BE2C (cell line): ENCODE measurements at regions not wholly inside any gene's neighbourhood (a gene's known extent, or its start where the extent isn't known, plus 50 kb on each side); places are given as distances from the start of the nearest gene placed in this dataset.

Source experiments
- DNase-seq: peaks from one replicate; pipeline ENCODE4 v3.0.0-alpha.2; 2020
- H3K27me3 ChIP-seq: fragments of 250-450 bp; sonication (Bioruptor Pico); 2 replicates; pipeline ENCODE4 v1.5.1; 2020; ENCODE audit warnings: mild to moderate bottlenecking
- H3K36me3 ChIP-seq: fragments of 250-450 bp; sonication (Bioruptor Pico); 2 replicates; pipeline ENCODE4 v1.5.1; 2020; ENCODE audit warnings: mild to moderate bottlenecking
- H3K4me1 ChIP-seq: fragments of 250-450 bp; sonication (Bioruptor Pico); 2 replicates; pipeline ENCODE4 v1.5.1; 2020
- H3K4me3 ChIP-seq: 2 replicates; pipeline ENCODE4 v1.5.1; 2011; ENCODE audit warnings: low read depth, low read length
- H3K9me3 ChIP-seq: fragments of 250-450 bp; sonication (Bioruptor Pico); 2 replicates; pipeline ENCODE4 v1.5.1; 2020
- CTCF ChIP-seq: IDR thresholded peaks from 2 replicates; pipeline ENCODE4 v1.5.1; 2012; ENCODE audit warnings: mild to moderate bottlenecking, low read depth, low read length

- Histone ChIP-seq H3K4me3 (no peak overlapping the region), H3K36me3 (no peaks in the 10 kb centered on the region), H3K4me1 (peaks cover 8% of the 10 kb centered on the region), H3K27me3 (no peaks in the 10 kb centered on the region), H3K9me3 (no peaks in the 10 kb centered on the region)
- TF ChIP-seq CTCF: no peak
- no peak for DNase-seq
These were observed 95.2 kb upstream of the SPRED2 start for GRCh38 chr2:65527451-65528240.

GRCh38 chr2:65525616-65526231 lies 93.3 kb upstream of the SPRED2 start:
- H3K4me3 ChIP-seq: no peak overlapping the region
- no peaks in the 10 kb centered on the region for H3K36me3 ChIP-seq
- DNase-seq: no peak
- H3K9me3 ChIP-seq: no peaks in the 10 kb centered on the region
- peaks cover 7% of the 10 kb centered on the region for H3K4me1 ChIP-seq
- no peaks in the 10 kb centered on the region for H3K27me3 ChIP-seq
- no peak for TF ChIP-seq CTCF

GRCh38 chr2:65522922-65523321 lies 90.5 kb upstream of the SPRED2 start:
- Histone ChIP-seq H3K9me3 (no peaks in the 10 kb centered on the region), H3K4me3 (no peak overlapping the region), H3K36me3 (no peaks in the 10 kb centered on the region), H3K4me1 (no peaks in the 10 kb centered on the region), H3K27me3 (no peaks in the 10 kb centered on the region)
- no peak for DNase-seq
- no peak for TF ChIP-seq CTCF

- no peaks in the 10 kb centered on the region for H3K27me3 ChIP-seq
- no peak overlapping the region for H3K4me3 ChIP-seq
- TF ChIP-seq CTCF: no peak
- DNase-seq: no peak
- no peaks in the 10 kb centered on the region for H3K36me3 ChIP-seq
- H3K9me3 ChIP-seq: no peaks in the 10 kb centered on the region
- no peaks in the 10 kb centered on the region for H3K4me1 ChIP-seq
These were observed 86.4 kb upstream of the SPRED2 start for GRCh38 chr2:65518751-65519150.

- Histone ChIP-seq H3K4me1 (no peaks in the 10 kb centered on the region), H3K9me3 (no peaks in the 10 kb centered on the region), H3K27me3 (no peaks in the 10 kb centered on the region), H3K4me3 (no peak overlapping the region), H3K36me3 (no peaks in the 10 kb centered on the region)
- DNase-seq: no peak
- TF ChIP-seq CTCF: no peak
These were observed 82.3 kb upstream of the SPRED2 start for GRCh38 chr2:65514555-65515195.

- TF ChIP-seq CTCF: no peak
These were observed 80.4 kb upstream of the SPRED2 start for GRCh38 chr2:65512783-65513182.

More at GRCh38 chr2:65512783-65513182, 80.4 kb upstream of the SPRED2 start:
- Histone ChIP-seq H3K36me3 (no peaks in the 10 kb centered on the region), H3K27me3 (no peaks in the 10 kb centered on the region), H3K4me1 (no peaks in the 10 kb centered on the region), H3K9me3 (no peaks in the 10 kb centered on the region), H3K4me3 (no peak overlapping the region)
- no peak for DNase-seq
